Hepatocyte (in vitro differentiated cells): ENCODE measurements at regions not wholly inside any gene's neighbourhood (a gene's known extent, or its start where the extent isn't known, plus 50 kb on each side); places are given as distances from the start of the nearest gene placed in this dataset.

ENCODE experiments used
- DNase-seq: peaks from one replicate; pipeline ENCODE4 v3.0.0-alpha.2; 2016; ENCODE audit warnings: low spot score
- H2AFZ ChIP-seq: fragments of 200-600 bp; sonication (generic); 2 replicates; pipeline ENCODE4 v1.6.0; 2016; ENCODE audit warnings: antibody characterized with exemption, mild to moderate bottlenecking
- H3K27ac ChIP-seq: fragments of 200-600 bp; sonication (generic); 2 replicates; pipeline ENCODE4 v1.5.1; 2016; ENCODE audit warnings: mild to moderate bottlenecking
- H3K27me3 ChIP-seq: fragments of 200-600 bp; sonication (generic); 2 replicates; pipeline ENCODE4 v1.6.1; 2016
- H3K36me3 ChIP-seq: fragments of 200-600 bp; sonication (generic); replicated peaks from 2 replicates; pipeline ENCODE4 v1.5.1; 2016; ENCODE audit warnings: low read depth; ENCODE audit not compliant: insufficient read depth
- H3K4me1 ChIP-seq: fragments of 200-600 bp; sonication (generic); 2 replicates; pipeline ENCODE4 v1.5.1; 2016; ENCODE audit warnings: mild to moderate bottlenecking, moderate library complexity; ENCODE audit not compliant: insufficient read depth
- H3K4me2 ChIP-seq: fragments of 200-600 bp; sonication (generic); 2 replicates; pipeline ENCODE4 v1.6.0; 2016
- H3K4me3 ChIP-seq: fragments of 200-600 bp; sonication (generic); 2 replicates; pipeline ENCODE4 v1.5.1; 2016; ENCODE audit warnings: mild to moderate bottlenecking
- H3K79me2 ChIP-seq: fragments of 200-600 bp; sonication (generic); 2 replicates; pipeline ENCODE4 v1.6.0; 2017; ENCODE audit warnings: mild to moderate bottlenecking
- H3K9me2 ChIP-seq: fragments of 200-600 bp; sonication (generic); replicated peaks from 2 replicates; pipeline ENCODE4 v1.6.0; 2017; ENCODE audit warnings: mild to moderate bottlenecking; ENCODE audit not compliant: insufficient read depth
- H3K9me3 ChIP-seq: fragments of 200-600 bp; sonication (generic); 2 replicates; pipeline ENCODE4 v1.5.1; 2016; ENCODE audit warnings: low read depth, mild to moderate bottlenecking
- H4K20me1 ChIP-seq: fragments of 200-600 bp; sonication (generic); 2 replicates; pipeline ENCODE4 v1.6.0; 2016; ENCODE audit warnings: mild to moderate bottlenecking; ENCODE audit not compliant: insufficient read depth, poor library complexity, severe bottlenecking
- CTCF ChIP-seq: fragments of 200-600 bp; sonication (generic); IDR thresholded peaks from 2 replicates; pipeline ENCODE4 v1.5.1; 2016; ENCODE audit warnings: antibody characterized with exemption, mild to moderate bottlenecking; ENCODE audit not compliant: poor library complexity
- EZH2 ChIP-seq: fragments of 200-600 bp; sonication (generic); IDR thresholded peaks from 2 replicates; pipeline ENCODE4 v1.6.1; 2016; ENCODE audit warnings: antibody characterized with exemption, mild to moderate bottlenecking, borderline replicate concordance
- EZH2phosphoT487 ChIP-seq: fragments of 200-600 bp; sonication (generic); IDR thresholded peaks from one replicate; pipeline ENCODE4 v1.6.1; 2018; ENCODE audit warnings: antibody characterized with exemption, mild to moderate bottlenecking, low read depth, moderate library complexity; ENCODE audit not compliant: unreplicated experiment, severe bottlenecking
- WGBS: methylation state at CpG from one replicate; pipeline ENCODE4 v1.1.6; 2016; ENCODE audit warnings: low lambda C conversion rate; ENCODE audit errors: missing lambda C conversion rate; 5-methylcytosine and 5-hydroxymethylcytosine counted together

- Histone ChIP-seq H3K79me2 (no peaks in the 10 kb centered on the region), H3K4me3 (no peak overlapping the region), H3K36me3 (no peaks in the 10 kb centered on the region), H4K20me1 (no peaks in the 10 kb centered on the region), H3K4me1 (no peaks in the 10 kb centered on the region), H3K9me2 (no peaks in the 10 kb centered on the region), H3K27me3 (no peaks in the 10 kb centered on the region), H3K9me3 (no peaks in the 10 kb centered on the region), H2AFZ (no peak overlapping the region), H3K4me2 (no peak overlapping the region), H3K27ac (no peak overlapping the region)
- TF ChIP-seq CTCF (no peak), EZH2 (no peak), EZH2phosphoT487 (no peak)
- 62% methylated on average over 4 of the region's 4 CpGs for WGBS
- DNase-seq = no peak
Measured at GRCh38 chr10:111875725-111876124, 307.8 kb downstream of the GPAM start.

- Histone ChIP-seq H3K79me2 (no peaks in the 10 kb centered on the region), H3K4me1 (no peaks in the 10 kb centered on the region), H2AFZ (no peak overlapping the region), H3K27ac (no peak overlapping the region), H3K4me2 (no peak overlapping the region), H3K9me2 (no peaks in the 10 kb centered on the region), H4K20me1 (no peaks in the 10 kb centered on the region), H3K9me3 (no peaks in the 10 kb centered on the region), H3K36me3 (no peaks in the 10 kb centered on the region), H3K27me3 (no peaks in the 10 kb centered on the region), H3K4me3 (no peak overlapping the region)
- DNase-seq = no peak
- 48% methylated on average over 3 of the region's 3 CpGs for WGBS
- TF ChIP-seq CTCF (no peak), EZH2 (no peak), EZH2phosphoT487 (no peak)
Measured at GRCh38 chr10:111877258-111877657, 306.3 kb downstream of the GPAM start.

GRCh38 chr10:111879969-111880368, 303.6 kb downstream of the GPAM start:
- no peaks in the 10 kb centered on the region for H3K9me3 ChIP-seq
- H3K27ac ChIP-seq = no peak overlapping the region
- TF ChIP-seq EZH2 (no peak), EZH2phosphoT487 (no peak), CTCF (no peak)
- no peaks in the 10 kb centered on the region for H3K4me1 ChIP-seq
- H4K20me1 ChIP-seq = no peaks in the 10 kb centered on the region
- no peaks in the 10 kb centered on the region for H3K36me3 ChIP-seq
- no peaks in the 10 kb centered on the region for H3K79me2 ChIP-seq
- no peaks in the 10 kb centered on the region for H3K9me2 ChIP-seq
- no peaks in the 10 kb centered on the region for H3K27me3 ChIP-seq
- no peak overlapping the region for H3K4me3 ChIP-seq
- no peak overlapping the region for H3K4me2 ChIP-seq
- no peak for DNase-seq
- H2AFZ ChIP-seq = no peak overlapping the region
- WGBS = 64% methylated on average over 2 of the region's 2 CpGs

GRCh38 chr10:111885046-111885445, 298.5 kb downstream of the GPAM start:
- no peak overlapping the region for H3K4me3 ChIP-seq
- TF ChIP-seq CTCF (no peak), EZH2 (no peak), EZH2phosphoT487 (no peak)

More at GRCh38 chr10:111885046-111885445, 298.5 kb downstream of the GPAM start:
- H3K9me3 ChIP-seq = no peaks in the 10 kb centered on the region
- WGBS = 56% methylated on average over 1 of the region's 1 CpG
- no peaks in the 10 kb centered on the region for H3K4me1 ChIP-seq
- no peaks in the 10 kb centered on the region for H3K9me2 ChIP-seq
- no peak for DNase-seq
- no peak overlapping the region for H3K4me2 ChIP-seq
- H3K27ac ChIP-seq = no peak overlapping the region
- H3K36me3 ChIP-seq = no peaks in the 10 kb centered on the region
- H4K20me1 ChIP-seq = no peaks in the 10 kb centered on the region
- no peaks in the 10 kb centered on the region for H3K27me3 ChIP-seq
- no peak overlapping the region for H2AFZ ChIP-seq
- no peaks in the 10 kb centered on the region for H3K79me2 ChIP-seq
